ENCODE measurements at regions not wholly inside any gene's neighbourhood (a gene's known extent, or its start where the extent isn't known, plus 50 kb on each side); places are given as distances from the start of the nearest gene placed in this dataset.

- no peak for DNase-seq (ENCODE audit: low read depth)
These were observed 286.5 kb downstream of the PCDH17 start for GRCh38 chr13:57918086-57918485.

- DNase-seq (ENCODE audit: low read depth) = no peak
These were observed 287.4 kb downstream of the PCDH17 start for GRCh38 chr13:57918913-57919312.

DNA sequence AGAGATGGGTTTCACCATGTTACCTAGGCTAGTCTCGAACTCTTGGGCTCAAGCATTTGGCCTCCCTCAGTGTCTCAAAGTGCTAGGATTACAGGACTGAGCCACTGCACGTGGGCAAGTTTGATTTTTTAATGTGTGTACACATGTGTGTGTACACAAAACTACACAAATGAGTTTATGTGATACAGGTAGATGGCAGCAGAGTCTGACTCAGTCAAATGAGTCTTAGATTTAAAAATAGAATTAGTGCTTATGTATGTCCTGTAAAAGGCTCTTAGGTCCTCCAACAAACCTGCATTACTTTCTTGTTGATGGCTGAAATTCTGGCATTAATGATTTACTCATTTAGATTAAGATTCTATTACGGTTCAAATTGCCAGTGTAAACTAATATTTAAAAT is 293.7 kb downstream of the PCDH17 start:
- DNase-seq (ENCODE audit: low read depth) = no peak

DNA sequence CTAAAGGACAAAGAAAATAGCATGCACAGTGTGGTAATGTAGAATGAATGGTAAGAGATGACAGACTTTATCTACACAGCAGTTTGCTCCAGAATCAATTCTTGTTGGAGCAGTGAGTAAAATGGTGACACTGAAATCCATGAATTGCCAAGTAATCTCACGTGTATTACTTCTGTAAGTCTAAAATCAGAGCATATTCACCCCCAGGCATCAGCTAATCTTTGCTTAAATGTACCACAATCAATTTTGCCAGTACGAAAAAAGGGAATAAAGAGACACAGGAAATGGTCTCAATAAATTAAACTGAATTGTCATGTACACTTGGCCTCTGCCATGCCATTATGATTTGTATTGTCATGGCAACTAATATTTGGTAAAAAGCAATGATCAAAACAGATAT is 294.2 kb downstream of the PCDH17 start:
- DNase-seq (ENCODE audit: low read depth) = no peak

- no peak for DNase-seq (ENCODE audit: low read depth)
These were observed 300.5 kb downstream of the PCDH17 start for GRCh38 chr13:57932061-57932460.

DNA sequence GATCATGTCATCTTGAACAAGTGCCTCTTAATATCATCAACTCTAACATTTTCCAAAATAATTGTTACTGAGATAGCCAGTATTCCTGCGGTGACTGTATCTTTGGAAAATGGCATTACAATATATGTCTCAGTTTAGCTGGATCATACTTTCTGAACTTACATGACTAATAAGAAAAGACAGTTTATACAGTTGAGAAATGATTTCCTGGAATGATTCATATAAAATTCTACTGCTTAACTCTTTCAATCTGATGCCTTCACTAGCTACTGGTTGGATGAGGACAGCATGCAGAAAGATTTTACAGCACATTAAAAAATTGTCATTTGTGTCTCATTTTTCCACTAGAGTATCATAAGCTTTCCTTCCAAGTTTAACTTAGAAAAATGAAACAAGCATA is 302.1 kb downstream of the PCDH17 start:
- DNase-seq (ENCODE audit: low read depth) = no peak

DNA sequence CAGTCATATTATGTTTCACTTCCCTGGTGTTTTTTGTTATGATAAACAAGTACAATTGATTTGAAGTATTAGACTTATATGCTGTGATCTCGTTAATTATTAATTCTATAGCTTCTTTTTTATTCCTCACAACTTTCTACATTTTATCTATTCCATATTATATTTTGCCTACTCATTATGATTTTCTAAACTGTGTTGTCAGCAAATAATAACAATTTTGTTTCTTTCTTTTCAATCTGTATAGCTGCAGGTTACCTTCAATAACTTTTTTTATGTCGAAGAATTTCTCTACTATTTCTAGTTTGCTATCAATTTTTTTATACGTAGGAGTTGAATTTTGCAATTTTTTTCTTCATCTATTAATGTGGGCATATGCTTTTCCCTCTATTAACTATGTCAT is 304.4 kb downstream of the PCDH17 start:
- no peak for DNase-seq (ENCODE audit: low read depth)

DNA sequence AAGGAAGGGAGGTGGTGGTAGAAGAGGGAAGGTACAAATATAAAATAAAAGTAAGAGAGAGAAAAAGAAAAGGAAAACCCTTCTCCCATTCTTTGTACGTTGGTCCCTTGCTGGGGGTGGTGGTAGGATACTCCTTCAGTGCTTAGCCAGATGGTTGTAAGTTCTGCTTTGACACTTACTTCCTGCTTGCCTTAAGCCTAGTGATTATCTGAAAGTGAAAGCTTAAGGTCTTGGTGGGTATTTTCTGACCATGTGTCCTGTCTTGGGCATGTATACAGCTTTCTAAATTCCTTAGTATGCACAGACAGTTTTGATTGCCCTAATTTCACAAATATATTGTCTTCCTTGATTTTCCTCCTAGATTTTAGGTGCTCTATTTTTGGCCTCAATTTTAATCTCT is 314.8 kb downstream of the PCDH17 start:
- DNase-seq (ENCODE audit: low read depth) = no peak

DNA sequence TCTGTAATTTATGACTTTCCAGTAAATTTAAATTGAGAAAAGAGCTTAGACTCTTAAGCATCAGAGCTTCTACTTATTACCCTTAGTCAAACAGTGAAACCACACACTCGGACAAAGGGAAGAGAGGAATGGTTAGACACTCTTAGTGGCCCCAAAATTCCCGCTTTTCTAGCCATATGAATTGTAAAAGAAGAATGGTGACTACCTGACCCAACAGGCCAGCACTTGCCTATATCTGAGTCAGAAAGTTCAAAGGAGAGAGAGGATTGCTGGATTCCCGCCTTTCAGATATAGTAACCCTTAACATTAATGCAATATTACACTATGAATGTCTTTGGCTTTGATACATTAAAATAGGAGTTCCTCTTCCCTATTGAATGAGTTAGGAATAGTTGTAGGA is 317.3 kb downstream of the PCDH17 start:
- no peak for DNase-seq (ENCODE audit: low read depth)

- no peak for DNase-seq (ENCODE audit: low read depth)
These were observed 338.4 kb downstream of the PCDH17 start for GRCh38 chr13:57969951-57970350.

GRCh38 chr13:57970404-57970803 is 338.9 kb downstream of the PCDH17 start:
- DNase-seq (ENCODE audit: low read depth) = no peak

DNA sequence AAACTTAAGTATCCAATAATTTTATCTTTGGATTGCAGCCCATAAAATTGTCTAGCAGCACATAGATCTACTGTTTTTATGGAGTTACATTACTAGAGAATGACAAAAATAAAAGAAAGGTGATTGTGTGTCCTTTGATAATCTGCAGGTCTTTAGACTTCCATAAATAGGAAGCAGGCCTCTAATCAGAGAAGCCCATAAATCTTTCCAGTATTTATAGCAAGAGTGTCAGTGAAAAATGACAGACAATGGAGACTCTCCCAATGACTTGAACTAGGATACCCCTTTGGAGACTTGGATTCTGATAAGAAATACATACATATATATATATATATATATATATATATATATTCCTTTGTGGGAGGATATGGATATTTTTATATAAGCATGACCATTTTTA is 351.2 kb downstream of the PCDH17 start:
- DNase-seq (ENCODE audit: low read depth) = no peak

GRCh38 chr13:57988276-57988675 is 356.7 kb downstream of the PCDH17 start:
- no peak for DNase-seq (ENCODE audit: low read depth)

GRCh38 chr13:57991041-57991440 is 359.5 kb downstream of the PCDH17 start:
- DNase-seq (ENCODE audit: low read depth) = no peak

- no peak for DNase-seq (ENCODE audit: low read depth)
These were observed 360.9 kb downstream of the PCDH17 start for GRCh38 chr13:57992416-57992815.

DNA sequence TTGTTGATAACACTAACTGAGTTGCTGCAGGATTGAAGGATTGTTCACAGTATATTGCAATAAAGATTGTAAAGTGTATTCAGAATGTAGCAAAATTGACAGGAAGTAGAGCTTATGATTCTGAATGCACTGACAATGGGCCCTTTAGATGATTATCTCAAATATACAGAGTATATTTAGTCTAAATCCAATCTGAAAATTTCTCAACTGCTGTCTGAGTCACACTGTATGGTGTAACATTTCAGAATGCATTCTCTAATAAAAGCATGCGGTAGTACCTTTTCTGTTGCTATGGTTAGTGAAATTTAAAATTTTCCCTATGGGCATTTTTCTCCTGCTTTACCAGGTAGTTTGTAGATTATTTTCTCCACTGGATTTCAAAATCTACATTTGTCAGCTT is 365.2 kb downstream of the PCDH17 start:
- no peak for DNase-seq (ENCODE audit: low read depth)

DNA sequence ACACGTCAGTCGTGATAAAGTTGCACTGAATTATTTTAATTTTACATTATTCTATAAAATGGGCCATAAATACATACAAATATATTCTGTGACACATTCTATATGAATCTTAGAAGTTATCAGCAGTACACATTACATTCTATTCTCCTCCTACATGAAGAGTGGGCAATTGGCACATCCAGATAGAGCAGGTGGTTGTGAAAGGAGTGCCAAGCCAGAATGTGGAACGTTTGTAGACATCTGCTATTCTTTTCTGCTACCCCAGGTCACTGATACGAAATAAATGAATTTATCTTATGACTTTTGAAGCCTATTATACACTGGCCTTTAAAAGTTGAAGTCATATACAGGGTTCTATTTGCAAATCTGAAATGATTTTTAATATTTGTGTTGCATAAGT is 373.2 kb downstream of the PCDH17 start:
- DNase-seq (ENCODE audit: low read depth) = no peak

DNA sequence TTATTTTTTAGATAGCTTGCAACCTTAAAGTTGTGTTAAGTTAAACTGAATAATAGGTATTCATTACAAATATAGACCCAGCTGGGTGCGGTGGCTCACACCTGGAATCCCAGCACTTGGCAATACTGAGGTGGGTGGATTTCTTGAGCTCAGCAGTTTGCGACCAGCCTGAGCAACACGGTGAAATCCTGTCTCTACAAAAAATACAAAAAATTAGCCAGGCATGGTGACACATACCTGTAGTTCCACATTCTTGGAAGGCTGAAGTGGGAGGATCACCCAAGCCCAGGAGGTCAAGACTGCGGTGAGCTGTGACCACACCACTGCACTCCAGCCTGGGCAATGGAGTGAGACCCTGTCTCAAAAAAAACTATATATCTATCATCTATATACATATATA is 386.5 kb downstream of the PCDH17 start:
- no peak for DNase-seq (ENCODE audit: low read depth)

- no peak for DNase-seq (ENCODE audit: low read depth)
These were observed 387.3 kb downstream of the PCDH17 start for GRCh38 chr13:58018865-58019264.

- DNase-seq (ENCODE audit: low read depth) = no peak
These were observed 392.6 kb downstream of the PCDH17 start for GRCh38 chr13:58024103-58024502.

- no peak for DNase-seq (ENCODE audit: low read depth)
These were observed 394.3 kb downstream of the PCDH17 start for GRCh38 chr13:58025821-58026220.

- no peak for DNase-seq (ENCODE audit: low read depth)
These were observed 401.3 kb downstream of the PCDH17 start for GRCh38 chr13:58032676-58033460.

DNA sequence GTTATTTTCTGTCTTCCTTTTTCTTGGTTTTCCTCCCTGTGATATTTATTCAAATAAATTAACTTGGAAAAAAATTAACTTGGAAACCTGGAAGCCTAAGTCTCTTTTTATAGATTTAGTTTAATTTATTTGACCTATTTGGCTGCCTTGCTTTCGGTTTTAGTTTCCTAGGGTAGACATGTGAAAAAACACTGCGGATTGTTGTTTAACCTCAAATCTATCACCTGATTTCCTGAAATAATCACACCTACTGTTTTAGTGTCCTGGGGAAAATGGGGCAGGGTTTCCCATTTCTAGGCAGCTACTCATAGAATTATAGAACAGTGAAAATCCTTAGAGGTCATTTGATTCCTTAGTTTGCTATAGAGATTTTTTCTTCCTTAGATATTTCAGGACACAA is 412.4 kb downstream of the PCDH17 start:
- DNase-seq (ENCODE audit: low read depth) = no peak

- no peak for DNase-seq (ENCODE audit: low read depth)
These were observed 417.1 kb downstream of the PCDH17 start for GRCh38 chr13:58048670-58049069.

Measured in activated T-helper 9 cell treated with anti-CD3 and anti-CD28 coated beads, Interleukin-2, amount 50 U/mL, for 16 hours (primary cell).